ENCODE measurements at regions not wholly inside any gene's neighbourhood (a gene's known extent, or its start where the extent isn't known, plus 50 kb on each side); places are given as distances from the start of the nearest gene placed in this dataset.

DNA sequence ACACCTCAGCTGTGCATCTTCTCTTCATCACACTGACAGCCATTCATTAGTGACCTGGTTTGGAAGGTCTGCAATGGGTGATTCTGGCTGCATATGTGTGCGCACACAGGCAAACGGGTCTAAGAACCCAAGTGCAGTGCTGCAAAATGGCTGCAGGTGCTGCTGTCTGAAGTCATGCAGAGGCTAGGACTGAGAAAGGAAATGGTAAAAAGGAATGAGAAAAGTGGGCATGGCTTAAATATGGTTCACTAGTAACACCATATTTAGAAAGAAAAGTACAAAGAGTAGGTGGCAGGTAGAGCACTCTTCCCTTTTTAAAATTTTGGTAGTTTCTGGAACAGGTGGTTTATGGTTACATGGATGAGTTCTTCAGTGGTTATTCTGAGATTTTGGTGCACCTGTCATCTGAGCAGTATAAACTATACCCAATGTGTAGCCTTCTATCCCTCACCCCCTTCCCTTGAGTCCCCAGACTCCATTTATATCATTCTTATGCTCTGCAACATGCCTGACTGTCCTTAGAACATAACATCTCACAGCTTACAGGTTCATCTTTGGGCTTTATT lies 78.4 kb downstream of the CCNG2 start:
- no peak for DNase-seq (ENCODE audit: low read depth in 1 of 2, low spot score in 1 of 2)
- H3K36me3 ChIP-seq = no peaks in the 10 kb centered on the region
- no peak overlapping the region for H3K27ac ChIP-seq
- no peaks in the 10 kb centered on the region for H3K9me3 ChIP-seq (ENCODE audit: low read depth)
- no peaks in the 10 kb centered on the region for H3K4me1 ChIP-seq (ENCODE audit: low read depth)
- H3K27me3 ChIP-seq = peaks cover 68% of the 10 kb centered on the region
- no peak overlapping the region for H3K4me3 ChIP-seq
- TF ChIP-seq, protein P1, sequence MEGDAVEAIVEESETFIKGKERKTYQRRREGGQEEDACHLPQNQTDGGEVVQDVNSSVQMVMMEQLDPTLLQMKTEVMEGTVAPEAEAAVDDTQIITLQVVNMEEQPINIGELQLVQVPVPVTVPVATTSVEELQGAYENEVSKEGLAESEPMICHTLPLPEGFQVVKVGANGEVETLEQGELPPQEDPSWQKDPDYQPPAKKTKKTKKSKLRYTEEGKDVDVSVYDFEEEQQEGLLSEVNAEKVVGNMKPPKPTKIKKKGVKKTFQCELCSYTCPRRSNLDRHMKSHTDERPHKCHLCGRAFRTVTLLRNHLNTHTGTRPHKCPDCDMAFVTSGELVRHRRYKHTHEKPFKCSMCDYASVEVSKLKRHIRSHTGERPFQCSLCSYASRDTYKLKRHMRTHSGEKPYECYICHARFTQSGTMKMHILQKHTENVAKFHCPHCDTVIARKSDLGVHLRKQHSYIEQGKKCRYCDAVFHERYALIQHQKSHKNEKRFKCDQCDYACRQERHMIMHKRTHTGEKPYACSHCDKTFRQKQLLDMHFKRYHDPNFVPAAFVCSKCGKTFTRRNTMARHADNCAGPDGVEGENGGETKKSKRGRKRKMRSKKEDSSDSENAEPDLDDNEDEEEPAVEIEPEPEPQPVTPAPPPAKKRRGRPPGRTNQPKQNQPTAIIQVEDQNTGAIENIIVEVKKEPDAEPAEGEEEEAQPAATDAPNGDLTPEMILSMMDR (IDR thresholded peaks at IDR 0.05; ENCODE audit: low read depth, low read length) = no peak

GRCh38 chr4:77236806-77237205 lies 79.8 kb downstream of the CCNG2 start:
- H3K9me3 ChIP-seq (ENCODE audit: low read depth) = no peaks in the 10 kb centered on the region
- no peak overlapping the region for H3K27ac ChIP-seq
- no peak for DNase-seq (ENCODE audit: low read depth in 1 of 2, low spot score in 1 of 2)
- peaks cover 68% of the 10 kb centered on the region for H3K27me3 ChIP-seq
- TF ChIP-seq, protein P1 (IDR thresholded peaks at IDR 0.05; ENCODE audit: low read depth, low read length) = no peak
- no peaks in the 10 kb centered on the region for H3K4me1 ChIP-seq (ENCODE audit: low read depth)
- H3K36me3 ChIP-seq = no peaks in the 10 kb centered on the region
- H3K4me3 ChIP-seq = no peak overlapping the region

DNA sequence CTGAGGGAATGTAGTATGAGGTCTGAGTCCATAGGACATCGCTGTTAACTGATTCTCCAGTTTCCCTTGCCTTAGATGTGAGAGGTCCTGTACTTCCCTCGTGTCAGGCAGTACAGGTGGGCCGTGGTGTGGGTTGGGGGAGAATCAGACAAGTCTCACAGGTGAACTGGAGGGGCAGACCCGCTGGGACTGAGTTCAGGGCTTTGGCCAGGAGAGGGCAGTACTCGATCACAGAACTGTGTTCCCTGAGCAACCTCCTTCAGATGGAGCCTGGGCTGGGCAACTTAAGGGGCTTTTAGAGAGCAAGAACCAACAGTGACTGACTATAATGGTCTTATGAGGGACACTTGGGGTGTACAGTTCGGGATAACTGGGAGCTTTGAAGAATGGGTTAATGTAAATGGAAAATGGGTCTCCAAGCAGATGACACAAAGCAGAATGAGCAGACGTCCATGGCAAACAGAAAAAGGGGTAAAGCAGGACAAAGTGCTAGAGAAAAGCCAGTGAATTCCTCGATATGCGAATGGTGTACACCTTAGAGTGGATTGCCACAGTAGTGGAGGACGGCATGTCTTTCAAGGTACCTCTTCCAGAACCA lies 83.6 kb downstream of the CCNG2 start:
- Histone ChIP-seq H3K4me1 (ENCODE audit: low read depth) (no peaks in the 10 kb centered on the region), H3K4me3 (no peak overlapping the region), H3K27ac (no peak overlapping the region), H3K27me3 (peaks cover 50% of the 10 kb centered on the region), H3K36me3 (no peaks in the 10 kb centered on the region), H3K9me3 (ENCODE audit: low read depth) (no peaks in the 10 kb centered on the region)
- TF ChIP-seq, protein P1 (IDR thresholded peaks at IDR 0.05; ENCODE audit: low read depth, low read length) = peak; percentile 82
- peak; percentile 70 to 77 for DNase-seq (ENCODE audit: low read depth in 1 of 2, low spot score in 1 of 2)

GRCh38 chr4:77248805-77249204 lies 91.8 kb downstream of the CCNG2 start:
- Histone ChIP-seq H3K9me3 (ENCODE audit: low read depth) (no peaks in the 10 kb centered on the region), H3K4me1 (ENCODE audit: low read depth) (no peaks in the 10 kb centered on the region), H3K27ac (no peak overlapping the region), H3K27me3 (no peaks in the 10 kb centered on the region), H3K4me3 (no peak overlapping the region), H3K36me3 (no peaks in the 10 kb centered on the region)
- TF ChIP-seq, protein P1 (IDR thresholded peaks at IDR 0.05; ENCODE audit: low read depth, low read length) = no peak
- DNase-seq (ENCODE audit: low read depth in 1 of 2, low spot score in 1 of 2) = no peak

- TF ChIP-seq, protein P1 (IDR thresholded peaks at IDR 0.05; ENCODE audit: low read depth, low read length) = no peak
- H3K27me3 ChIP-seq = no peaks in the 10 kb centered on the region
- H3K27ac ChIP-seq = no peak overlapping the region
These were observed 94.7 kb downstream of the CCNG2 start for GRCh38 chr4:77251751-77252150.

More at GRCh38 chr4:77251751-77252150, 94.7 kb downstream of the CCNG2 start:
- no peak for DNase-seq (ENCODE audit: low read depth in 1 of 2, low spot score in 1 of 2)
- H3K4me1 ChIP-seq (ENCODE audit: low read depth) = no peaks in the 10 kb centered on the region
- no peak overlapping the region for H3K4me3 ChIP-seq
- no peaks in the 10 kb centered on the region for H3K36me3 ChIP-seq
- no peaks in the 10 kb centered on the region for H3K9me3 ChIP-seq (ENCODE audit: low read depth)
